HG02623 (cell line): ENCODE measurements at regions not wholly inside any gene's neighbourhood (a gene's known extent, or its start where the extent isn't known, plus 50 kb on each side); places are given as distances from the start of the nearest gene placed in this dataset.
"Not testable (repeated sequence)": the region's sequence is repeated elsewhere in the genome, so short reads cannot be mapped to it uniquely, and the experiment has no call there.

Source experiments
- ATAC-seq: cut with Tn5 transposase; IDR thresholded peaks from one replicate; pipeline ENCODE4 v1.9.1; 2021; ENCODE audit warnings: moderate library complexity; ENCODE audit not compliant: unreplicated experiment

DNA sequence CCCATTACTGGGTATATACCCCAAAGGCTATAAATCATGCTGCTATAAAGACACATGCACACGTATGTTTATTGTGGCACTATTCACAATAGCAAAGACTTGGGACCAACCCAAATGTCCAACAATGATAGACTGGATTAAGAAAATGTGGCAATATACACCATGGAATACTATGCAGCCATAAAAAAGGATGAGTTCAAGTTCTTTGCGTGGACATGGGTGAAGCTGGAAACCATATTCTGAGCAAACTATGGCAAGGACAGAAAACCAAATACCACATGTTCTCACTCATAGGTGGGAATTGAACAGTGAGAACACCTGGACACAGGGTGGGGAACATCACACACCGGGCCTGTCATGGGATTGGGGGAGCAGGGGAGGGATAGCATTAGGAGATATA is 54.4 kb upstream of the MUCL1 start:
- ATAC-seq = not testable (repeated sequence)

DNA sequence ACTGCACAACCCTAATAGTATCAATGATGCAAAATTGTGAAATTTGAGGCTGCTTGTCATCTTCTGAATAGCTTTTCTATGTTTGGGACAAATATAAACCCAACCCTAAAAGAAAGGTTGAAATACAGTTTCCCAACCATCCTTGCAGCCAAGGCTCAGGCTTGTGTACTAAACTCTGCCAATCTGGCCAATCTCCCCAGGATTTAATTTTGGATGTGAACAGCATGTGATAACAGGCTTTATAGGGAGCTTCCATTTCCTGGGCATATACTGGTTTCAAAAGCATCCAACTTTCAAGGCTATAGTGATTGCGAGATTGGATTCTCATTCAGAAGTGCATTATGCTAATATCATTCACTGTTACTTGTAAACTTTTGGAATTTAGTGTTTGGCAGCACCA is 55.7 kb upstream of the MUCL1 start:
- no peak for ATAC-seq

DNA sequence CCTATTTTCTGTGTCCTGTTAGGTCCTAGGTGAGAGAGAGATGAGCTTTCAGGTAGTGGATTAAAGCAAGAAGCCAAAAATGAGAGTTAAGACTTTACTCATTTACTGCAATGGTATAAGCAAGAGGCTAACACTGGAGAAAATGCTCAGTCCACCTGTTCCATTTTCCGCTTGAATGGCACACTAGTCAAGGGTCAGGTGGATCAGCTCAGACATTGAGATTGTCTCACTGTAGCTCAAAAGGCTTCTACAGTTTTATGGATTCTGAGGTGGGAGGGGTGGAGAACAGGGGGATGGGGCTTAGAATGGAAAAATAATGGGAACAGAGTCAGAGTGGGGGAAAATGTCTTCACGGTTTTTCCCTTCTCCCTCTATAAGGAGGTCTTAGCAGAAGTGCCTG is 57.3 kb upstream of the MUCL1 start:
- ATAC-seq = no peak

DNA sequence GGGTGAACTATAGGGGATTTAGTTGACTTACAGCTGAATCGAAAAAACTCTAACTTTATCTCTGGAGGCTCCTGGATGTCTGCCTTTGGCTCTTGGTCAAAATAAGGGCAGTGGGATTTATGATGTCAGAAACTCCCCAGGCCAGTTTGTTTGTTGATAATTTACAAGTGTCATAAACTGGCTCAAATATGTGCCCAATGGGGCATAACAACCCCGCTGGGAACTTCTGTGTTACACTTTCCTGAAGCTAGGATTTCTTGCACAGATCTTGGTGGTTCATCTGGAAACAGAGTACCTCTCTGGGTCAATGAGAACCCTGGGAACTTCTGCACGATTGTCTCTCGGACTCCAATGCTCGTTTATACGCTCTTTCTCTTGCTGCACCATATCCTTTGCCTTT is 58.7 kb upstream of the MUCL1 start:
- no peak for ATAC-seq

DNA sequence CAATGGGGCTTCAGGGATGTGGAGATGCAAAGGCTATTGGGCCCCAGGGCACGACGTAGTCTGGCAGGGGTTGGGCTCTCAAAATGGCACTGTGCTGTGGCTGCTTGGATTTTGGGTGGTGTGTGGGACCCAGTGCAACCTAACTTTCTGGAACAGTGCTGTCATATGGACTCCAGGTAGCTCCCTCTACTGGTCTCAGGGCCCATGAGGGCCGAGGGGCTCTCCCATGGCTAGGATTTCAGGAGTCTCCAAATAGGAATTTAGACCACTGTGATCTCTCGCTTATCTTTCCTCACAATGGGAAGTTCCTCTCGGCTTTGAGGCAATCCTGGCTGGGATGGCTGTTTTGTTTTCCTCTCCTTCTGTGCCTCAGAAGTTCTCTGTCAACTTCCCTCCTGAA is 68.2 kb upstream of the MUCL1 start:
- no peak for ATAC-seq

DNA sequence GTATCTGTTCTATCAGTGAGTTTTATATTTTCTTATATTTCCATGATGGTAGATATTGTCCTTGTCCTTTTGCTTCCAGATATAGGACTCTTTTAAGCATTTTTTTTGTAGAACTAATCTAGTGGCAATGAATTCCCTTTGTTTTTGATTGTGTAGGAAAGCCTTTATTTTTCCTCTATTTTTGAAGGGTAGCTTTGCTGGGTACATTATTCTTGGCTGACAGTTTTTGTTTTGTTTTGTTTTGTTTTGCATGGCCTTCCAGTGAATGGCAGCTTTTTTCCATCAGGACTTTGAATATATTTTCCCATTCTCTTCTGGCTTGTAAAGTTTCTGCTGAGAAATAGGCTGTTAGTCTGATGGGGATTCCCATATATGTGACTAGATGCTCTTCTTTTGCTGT is 70.2 kb upstream of the MUCL1 start:
- ATAC-seq = no peak

DNA sequence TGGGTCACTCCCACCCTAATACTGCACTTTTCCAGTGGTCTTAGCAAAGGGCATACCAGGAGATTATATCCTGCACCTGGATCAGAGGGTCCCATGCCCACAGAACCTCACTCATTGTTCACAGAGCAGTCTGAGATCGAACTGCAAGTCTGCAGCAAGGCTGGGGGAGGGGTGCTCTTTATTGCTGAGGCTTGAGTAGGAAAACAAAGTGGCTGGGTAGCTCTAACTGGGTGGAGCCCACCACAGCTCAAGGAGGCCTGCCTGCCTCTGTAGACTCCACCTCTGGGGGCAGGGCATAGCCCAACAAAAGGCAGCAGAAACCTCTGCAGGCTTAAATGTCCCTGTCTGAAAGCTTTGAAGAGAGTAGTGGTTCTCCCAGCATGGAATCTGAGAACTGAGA is 77.3 kb upstream of the MUCL1 start:
- ATAC-seq = not testable (repeated sequence)

DNA sequence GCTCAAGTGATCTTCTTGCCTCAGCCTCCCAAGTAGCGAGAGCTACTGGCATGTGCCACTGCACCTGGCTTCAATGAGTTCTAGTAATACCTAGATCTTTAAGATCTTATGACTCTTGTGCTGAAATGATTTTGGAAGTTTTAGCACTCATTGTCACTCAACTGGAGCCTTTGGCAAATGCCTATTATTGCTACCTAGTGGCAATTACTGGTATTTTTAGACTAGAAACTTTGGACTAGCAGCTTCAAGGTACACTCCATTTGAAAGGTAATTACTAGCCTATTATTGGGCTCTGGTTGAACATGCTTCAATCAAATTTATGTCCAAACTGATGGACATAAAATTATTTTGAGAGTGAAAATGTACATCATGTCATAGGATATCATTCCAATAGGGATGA is 80.7 kb upstream of the MUCL1 start:
- no peak for ATAC-seq

DNA sequence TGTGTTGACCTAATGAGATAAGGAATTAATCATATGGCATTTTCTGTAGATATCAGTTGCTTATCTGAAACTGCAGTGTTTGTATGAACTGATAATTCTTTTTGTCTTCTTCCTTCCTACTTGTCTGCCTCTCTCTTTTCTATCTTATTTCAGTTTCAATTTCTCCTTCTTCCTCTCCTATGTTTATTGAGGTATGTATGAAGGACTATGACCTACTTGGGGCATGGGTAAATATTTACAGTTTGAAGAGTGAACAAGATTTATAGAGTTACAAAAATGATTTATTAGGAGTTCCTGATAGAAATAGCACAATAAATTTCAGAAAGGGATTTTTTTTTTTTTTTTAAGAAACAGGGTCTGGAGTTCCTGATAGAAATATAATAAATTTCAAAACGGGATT is 88.7 kb upstream of the MUCL1 start:
- ATAC-seq = no peak

DNA sequence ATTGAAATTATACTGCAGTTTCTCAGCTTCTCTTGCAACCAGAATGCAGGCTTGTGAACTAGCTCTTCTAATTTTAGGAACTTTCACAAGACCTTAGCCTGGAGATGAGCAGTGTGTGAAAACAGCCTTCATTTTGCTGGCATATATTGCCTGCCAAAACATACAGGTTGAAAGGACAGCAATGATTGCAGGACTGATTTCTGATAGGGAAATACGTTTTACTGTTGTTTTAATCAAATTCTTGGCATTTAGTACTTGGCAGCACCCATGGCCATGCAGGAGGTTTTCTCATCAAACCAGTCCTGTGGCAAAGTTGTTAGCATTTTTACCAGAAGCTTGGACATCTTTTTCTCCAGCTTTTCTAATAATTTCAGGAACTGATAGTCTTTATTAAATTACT is 91.9 kb upstream of the MUCL1 start:
- ATAC-seq = no peak

DNA sequence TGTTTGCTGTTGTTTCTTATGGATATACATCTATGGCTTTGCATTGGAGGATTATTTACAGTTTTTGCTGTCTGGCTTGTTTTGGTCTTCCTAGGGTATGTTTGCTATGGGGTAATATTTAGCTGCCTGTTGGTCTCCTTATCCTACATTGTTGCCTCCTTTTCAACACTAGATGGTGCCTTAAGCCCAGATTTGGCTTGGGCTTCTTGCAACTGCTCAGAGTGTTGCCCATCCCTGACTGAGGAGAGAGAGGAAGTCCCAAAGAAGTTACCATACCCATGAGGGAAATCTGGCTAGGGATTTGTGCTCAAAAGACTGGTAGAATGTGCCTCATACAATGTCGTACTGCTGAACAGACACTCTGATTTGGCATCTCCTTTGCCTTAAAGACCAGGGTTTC is 94.6 kb upstream of the MUCL1 start:
- no peak for ATAC-seq

DNA sequence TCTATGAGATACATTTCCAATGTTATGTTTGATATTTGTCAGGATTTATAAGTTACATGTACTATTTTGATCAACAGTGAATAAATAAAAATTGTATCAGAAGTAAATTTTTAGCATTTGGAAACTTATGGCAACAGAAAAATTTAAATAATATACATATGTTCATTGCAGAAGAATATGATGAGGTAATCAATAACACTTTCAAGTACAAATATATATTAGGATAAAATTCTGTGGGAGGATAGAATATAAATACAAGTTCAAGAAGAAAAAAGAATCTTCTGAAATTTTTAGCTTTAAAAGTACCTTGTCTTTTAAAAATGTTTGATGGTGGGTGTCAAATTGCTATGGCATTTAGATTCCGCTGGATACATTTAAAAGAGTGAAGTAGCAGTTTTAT is 102.8 kb upstream of the MUCL1 start:
- ATAC-seq = no peak

DNA sequence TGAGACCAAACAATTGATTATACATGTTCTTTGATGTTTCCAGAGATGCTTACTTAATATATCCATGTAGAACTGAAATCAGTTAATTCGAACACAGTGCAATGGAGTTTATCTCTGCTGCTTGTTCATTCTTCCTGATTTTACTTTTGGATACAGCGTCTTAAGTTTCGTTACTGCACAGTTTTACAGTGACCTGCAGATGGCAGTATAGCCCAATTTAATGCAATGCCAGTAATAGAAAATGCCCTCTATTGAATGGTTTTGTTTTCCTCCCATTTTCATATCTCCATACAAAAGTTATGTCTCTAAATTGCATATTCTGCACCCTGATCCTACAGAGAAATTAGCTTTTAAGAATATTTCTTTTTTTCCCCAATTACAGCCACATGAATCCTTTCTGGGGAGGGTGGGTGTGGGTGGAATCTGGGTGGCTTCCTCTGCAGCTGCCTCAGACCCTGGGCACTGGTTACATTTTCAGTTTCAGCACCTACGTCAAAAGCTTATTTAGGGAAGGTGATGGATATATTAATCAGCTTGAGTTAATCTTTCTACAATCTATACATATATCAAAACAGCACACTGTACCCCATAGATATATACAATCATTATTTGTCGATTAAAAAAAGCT is 101.1 kb upstream of the DCD start:
- peak; percentile 58 for ATAC-seq

DNA sequence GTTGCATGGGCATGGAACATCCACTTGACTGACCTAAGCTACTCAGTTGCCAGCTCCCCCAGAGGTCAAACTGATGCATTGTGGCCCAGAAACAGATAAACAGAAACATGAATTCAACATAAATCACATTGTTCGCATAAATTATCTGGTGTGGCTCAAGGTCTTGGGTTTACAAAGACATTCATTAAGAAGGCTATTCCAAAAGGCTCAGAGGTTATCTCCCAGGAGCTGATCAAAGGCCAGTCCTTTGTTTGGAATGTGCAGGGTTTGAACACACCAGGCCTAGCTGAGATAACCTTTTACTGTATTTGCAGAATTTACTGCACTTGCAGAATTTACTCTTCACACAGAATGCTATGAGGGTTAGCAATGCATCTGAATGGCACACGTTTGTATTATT is 96.4 kb upstream of the DCD start:
- ATAC-seq = no peak

DNA sequence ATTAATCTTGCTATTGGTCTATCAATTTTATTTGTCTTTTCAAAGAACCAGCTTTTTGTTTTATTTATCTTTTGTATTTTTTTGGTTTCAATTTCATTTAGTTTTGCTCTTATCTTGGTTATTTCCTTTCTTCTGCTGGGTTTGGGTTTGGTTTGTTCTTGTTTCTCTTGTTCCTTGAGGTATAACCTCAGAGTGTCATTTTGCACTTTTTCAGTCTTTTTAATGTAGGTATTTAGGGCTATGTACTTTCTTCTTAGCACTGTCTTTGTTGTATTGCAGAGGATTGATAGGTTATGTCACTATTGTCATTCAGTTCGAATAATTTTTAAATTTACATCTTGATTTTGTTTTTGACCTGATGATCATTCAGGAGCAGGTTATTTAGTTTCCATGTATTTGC is 92.7 kb upstream of the DCD start:
- ATAC-seq = no peak

DNA sequence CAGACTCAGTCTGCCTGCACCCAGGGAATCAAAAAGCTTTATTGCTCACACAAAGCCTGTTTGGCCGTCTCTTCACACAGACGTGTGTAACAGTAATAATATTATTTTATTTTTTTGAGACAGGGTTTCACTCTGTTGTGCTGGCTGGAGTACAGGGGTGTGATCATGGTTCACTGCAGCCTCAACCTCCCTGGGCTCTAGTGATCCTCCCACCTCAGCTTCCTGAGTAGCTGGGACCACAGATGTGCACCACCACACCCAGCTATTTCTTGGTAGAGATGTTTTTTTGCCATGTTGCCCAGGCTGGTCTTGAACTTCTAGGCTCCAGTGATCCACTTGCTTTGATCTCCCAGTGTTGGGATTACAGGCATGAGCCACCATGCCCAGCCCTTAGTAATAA is 88.4 kb upstream of the DCD start:
- no peak for ATAC-seq

DNA sequence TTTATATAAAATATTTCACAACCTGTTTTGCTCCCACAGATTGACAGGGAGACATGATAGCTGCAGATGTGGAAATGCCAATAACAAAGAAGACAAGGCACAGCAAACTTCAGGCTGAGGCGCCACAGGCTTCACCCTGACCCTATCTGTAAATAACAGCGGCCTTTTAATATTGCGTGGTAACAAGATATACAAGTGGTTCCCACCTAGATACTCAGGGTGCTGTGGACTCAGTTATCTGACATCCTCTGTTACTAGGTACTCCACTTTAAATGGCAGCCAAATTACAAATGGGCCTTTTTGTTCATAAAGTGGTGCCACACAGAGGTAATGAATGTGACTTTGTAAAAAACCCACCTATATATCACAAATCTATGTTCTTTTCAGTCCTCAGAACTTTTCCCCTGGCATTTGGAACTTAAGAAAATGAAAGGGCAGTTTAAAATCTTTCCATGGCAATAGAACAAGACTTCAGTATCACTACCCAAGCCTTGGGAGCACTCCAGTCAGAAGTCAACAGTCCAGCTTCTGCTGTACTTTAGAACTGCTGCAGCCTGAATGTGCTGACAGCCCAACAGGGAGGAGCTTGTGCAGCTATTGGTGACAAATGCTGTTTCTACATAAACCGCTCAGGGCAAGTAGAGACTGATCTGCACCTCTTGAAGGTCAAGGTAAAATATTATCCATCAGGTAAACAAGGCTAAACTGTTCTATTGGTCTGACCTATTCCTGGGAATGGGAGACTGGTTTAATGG is 86.2 kb upstream of the DCD start:
- ATAC-seq = no peak

DNA sequence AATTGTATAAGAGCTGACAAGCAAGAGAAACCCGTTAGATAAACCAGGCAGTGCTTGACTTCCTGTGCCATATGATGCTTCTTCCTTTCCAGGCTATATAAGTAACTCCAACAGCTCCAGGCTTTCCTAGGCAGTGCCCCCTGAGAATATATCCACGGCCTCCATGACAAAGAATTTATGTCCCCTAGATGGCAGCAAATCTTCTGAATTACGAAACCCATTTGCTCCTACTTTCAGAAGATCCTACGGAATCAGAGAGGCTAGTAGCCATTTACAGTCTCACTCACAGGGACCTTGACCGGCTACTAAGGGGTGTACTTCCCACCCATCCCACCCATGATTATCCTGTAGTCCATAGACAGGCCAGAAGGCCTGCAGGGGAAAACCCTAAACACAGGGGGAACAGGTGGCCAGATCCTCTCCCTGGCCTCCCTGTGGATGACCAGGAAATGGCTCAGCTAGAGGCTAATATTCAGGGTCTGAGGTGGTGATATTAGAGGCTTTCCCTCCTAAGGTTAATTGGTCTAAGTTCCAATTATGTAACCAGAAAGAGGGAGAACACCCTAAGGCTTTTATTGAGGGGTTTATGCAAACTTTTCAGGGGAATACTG is 77.2 kb upstream of the DCD start:
- no peak for ATAC-seq

DNA sequence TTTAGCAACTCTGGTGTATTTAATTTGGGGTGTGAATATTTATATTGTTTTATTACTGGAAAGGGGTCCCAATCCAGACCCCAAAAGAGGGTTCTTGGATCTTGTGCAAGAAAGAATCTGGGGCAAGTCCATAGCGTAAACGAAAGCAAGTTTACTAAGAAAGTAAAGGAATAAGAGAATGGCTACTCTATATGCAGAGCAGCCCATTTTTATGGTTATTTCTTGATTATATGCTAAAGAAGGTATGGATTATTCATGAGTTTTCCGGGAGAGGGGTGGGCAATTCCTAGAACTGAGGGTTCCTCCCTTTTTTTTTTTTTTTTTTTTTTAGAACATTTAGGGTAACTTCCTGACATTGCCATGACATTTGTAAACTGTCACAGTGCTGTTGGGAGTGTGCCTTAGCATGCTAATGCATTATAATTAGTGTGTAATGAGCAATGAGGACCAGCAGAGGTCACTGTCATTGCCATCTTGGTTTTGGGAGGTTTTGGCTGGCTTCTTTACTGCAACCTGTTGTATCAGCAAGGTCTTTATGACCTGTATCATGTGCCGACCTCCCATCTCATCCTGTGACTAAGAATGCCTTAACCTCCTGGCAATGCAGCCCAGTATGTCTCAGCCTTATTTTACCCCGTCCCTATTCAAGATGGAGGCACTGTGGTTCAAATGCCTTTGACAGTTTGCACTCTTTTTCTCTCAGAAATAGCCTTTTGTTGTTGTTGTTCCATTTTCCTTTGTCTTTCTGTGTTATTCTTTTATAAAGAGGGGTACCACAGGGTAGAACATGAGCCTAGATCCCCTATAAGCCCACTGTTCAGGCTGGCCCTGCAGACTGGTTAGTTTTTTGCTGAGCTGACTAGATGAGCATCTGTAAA is 75.5 kb upstream of the DCD start:
- peak; percentile 63 for ATAC-seq

DNA sequence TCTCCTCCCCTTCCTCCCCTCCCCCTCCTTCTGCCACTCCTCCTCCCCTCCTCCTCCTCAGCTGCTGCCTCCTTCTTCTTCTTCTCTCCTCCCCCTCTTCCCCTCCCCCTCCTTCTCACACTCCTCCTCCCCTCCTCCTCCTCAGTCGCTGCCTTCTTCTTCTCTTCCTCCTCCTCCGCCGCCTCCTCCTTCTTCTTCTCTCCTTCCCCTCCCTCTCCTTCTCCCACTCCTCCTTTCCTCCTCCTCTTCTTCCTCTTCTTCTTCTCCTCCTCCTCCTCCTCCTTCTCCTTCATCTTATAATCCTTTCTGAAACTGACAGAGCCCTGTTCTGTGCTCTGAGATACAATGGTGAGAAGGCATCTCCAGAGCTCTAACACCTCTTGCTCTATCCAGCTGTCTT is 73.1 kb upstream of the DCD start:
- ATAC-seq = no peak

DNA sequence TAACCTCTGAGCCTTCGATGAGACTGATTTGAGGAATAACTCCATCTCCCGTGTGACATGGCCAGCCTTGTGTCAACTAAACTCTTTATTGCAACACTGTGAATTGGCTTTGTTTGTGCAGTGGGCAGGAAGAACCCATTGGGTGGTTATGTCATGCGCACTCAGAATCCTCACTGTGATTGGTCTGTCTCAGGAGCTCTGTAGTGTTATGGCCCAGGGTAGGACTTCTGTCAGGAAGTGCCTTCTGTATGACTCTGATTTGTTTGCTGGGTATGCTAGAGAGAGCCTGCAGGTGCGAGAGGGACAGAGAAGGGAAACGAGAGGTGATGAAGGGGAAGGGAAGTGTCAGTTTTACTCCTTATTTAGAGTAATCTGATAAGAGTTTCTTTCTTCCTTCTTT is 71.5 kb upstream of the DCD start:
- no peak for ATAC-seq

DNA sequence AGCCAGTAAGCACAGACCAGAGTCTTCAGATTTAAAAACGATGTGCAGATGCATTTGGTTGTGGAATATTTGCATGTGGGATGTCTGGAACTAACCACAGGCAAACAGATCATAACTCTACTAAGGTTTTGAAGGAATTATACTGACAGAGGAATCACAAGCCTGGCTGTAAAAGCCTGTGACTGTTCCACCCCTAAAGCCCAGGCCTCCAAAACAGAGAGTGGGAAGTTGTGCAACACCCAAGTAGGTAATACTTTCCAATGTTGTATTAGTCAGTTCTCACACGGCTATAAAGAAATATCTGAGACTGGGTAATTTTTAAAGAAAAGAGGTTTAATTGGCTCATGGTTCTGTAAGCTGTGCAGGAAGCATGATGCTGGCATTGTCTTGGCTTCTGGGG is 68.1 kb upstream of the DCD start:
- ATAC-seq = no peak
